Fibroblast of pulmonary artery (primary cell): ENCODE measurements at regions not wholly inside any gene's neighbourhood (a gene's known extent, or its start where the extent isn't known, plus 50 kb on each side); places are given as distances from the start of the nearest gene placed in this dataset.

Experiments used
- DNase-seq: peaks from one replicate; pipeline ENCODE4 v3.0.0-alpha.2; 2010; ENCODE audit warnings: low read depth
- H3K4me3 ChIP-seq: replicated peaks from 2 replicates; pipeline ENCODE4 v1.5.1; 2011; ENCODE audit warnings: low read depth, mild to moderate bottlenecking, control low read depth, low read length, moderate library complexity
- CTCF ChIP-seq: IDR thresholded peaks from 2 replicates; pipeline ENCODE4 v1.5.1; 2011; ENCODE audit warnings: mild to moderate bottlenecking, control low read depth, low read length, inconsistent platforms; ENCODE audit errors: missing control alignments

- H3K4me3 ChIP-seq, result no peak overlapping the region
- no peak for TF ChIP-seq CTCF
- no peak for DNase-seq
These were observed 843.7 kb upstream of the WWC1 start for GRCh38 chr5:167447466-167448375.

DNA sequence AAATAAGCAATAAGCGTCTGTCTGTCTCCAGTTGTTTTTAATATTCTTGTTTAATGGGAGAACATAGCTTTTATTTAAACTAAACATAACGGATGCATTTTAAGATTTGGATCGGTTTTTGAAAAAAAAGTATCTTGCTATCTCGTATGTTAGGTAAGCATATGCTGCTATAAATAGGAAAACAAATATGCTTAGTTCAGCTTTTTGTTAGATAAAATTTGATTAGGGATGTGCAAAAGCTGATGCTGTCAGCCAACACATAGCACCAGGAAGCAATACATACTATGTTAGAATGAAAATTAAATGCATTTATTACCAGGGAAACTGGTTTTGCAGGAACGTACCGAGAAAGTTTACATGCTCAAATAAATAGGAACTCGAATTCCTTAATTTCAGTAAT lies 843.1 kb upstream of the WWC1 start:
- no peak for DNase-seq
- TF ChIP-seq CTCF, result no peak
- no peak overlapping the region for H3K4me3 ChIP-seq

DNA sequence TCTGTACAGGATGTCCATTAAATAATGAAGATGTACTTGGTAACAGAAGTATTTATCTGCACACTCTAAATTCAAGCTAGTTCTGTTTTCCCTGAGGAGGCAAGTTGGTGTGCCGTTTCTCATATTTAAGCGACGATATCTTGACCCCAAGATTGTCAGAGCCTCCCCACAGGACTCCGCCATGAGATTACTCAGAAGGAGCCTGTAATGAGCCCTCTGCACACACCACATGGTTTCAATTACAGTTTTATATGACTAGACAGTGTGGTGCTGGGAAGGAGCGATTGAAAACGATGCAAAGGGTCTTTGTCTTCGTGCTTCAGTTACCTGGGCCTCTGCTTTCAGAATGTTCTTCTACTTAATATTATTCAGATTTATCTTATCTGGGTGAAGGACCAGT lies 840.4 kb upstream of the WWC1 start:
- TF ChIP-seq CTCF, result no peak
- H3K4me3 ChIP-seq, result no peak overlapping the region
- no peak for DNase-seq

GRCh38 chr5:167452136-167452535 lies 839.3 kb upstream of the WWC1 start:
- no peak for TF ChIP-seq CTCF
- DNase-seq, result no peak
- no peak overlapping the region for H3K4me3 ChIP-seq

DNA sequence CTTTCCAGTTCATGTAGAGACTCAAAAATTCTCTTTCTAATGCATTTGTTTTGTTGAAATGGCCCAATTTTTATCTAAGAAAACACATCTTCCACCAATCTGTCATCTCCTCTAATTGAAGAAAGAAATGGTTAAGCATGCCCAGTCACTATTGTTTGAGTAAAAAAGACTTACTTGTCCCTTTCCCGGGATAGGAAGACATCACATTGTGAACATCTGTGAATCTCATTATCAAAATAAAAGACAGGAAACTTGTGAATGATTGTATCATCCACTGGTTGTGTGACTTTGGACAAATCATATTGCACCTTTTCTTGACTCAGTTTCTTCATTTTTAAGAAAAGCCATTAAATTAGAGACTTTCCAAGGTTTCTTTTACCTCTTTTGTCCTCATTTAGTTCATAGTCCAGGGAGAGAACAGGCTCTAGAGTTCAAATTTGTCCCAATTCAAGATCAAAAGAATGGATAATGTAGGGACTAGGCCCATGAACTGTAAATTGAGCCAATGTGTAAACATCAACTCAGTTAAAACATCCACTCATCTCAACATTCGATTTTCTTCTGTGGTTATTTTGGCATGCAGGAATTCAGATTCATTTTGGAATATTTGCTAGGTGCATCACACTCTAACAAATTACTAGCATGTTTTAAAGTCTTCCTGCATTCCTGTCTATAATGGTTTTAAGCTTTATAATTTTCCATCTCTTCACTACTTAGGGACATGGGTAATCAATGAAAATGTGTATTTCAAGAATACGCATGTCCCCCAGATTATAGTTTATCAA lies 838.0 kb upstream of the WWC1 start:
- DNase-seq, result no peak

GRCh38 chr5:167458412-167458811 lies 833.0 kb upstream of the WWC1 start:
- H3K4me3 ChIP-seq, result no peak overlapping the region
- DNase-seq, result no peak
- no peak for TF ChIP-seq CTCF

More for the DNA sequence above, 838.0 kb upstream of the WWC1 start:
- no peak overlapping the region for H3K4me3 ChIP-seq
- no peak for TF ChIP-seq CTCF
